K562 (cell line): ENCODE measurements at regions not wholly inside any gene's neighbourhood (a gene's known extent, or its start where the extent isn't known, plus 50 kb on each side); places are given as distances from the start of the nearest gene placed in this dataset.

Experiments
- CHD2 ChIP-seq: IDR thresholded peaks from 2 replicates; pipeline ENCODE4 v1.6.1; 2011; ENCODE audit warnings: low read depth, low read length
- CTCF ChIP-seq, 3 experiments: IDR thresholded peaks in 2 of 3; conservative IDR thresholded peaks in 1 of 3; 2 replicates each; pipeline ENCODE4 v1.5.1; 2011 to 2012; ENCODE audit warnings: low read length in 3 of 3, mild to moderate bottlenecking in 3 of 3, control low read depth in 2 of 3, improper control_type of control experiment in 1 of 3, inconsistent platforms in 1 of 3, low read depth in 1 of 3, mixed read lengths in 1 of 3, moderate library complexity in 1 of 3; ENCODE audit not compliant: insufficient read depth in 2 of 3
- E2F4 ChIP-seq: sonication (generic); formaldehyde crosslinking; IDR thresholded peaks from 2 replicates; pipeline ENCODE4 v1.8.0; 2022; ENCODE audit warnings: mild to moderate bottlenecking, low read depth, missing genetic modification reagents
- GABPA ChIP-seq: fragments of 200-800 bp; sonication (Bioruptor generic); conservative IDR thresholded peaks from 2 replicates; pipeline ENCODE4 v1.6.1; 2016; ENCODE audit warnings: low read depth, missing genetic modification characterization, missing compliant biosample characterization
- SP1 ChIP-seq: sonication (generic); formaldehyde crosslinking; IDR thresholded peaks from 2 replicates; pipeline ENCODE4 v1.8.1; 2022; ENCODE audit warnings: mild to moderate bottlenecking, missing genetic modification reagents
- STAT5B ChIP-seq: fragments of 250-450 bp; sonication (Bioruptor Pico); IDR thresholded peaks from 2 replicates; pipeline ENCODE4 v1.8.0; 2021; ENCODE audit warnings: mild to moderate bottlenecking, inconsistent platforms
- STAT6 ChIP-seq: sonication (generic); formaldehyde crosslinking; IDR thresholded peaks from 2 replicates; pipeline ENCODE4 v1.8.1; 2023; ENCODE audit warnings: mild to moderate bottlenecking, missing genetic modification reagents
- ZKSCAN1 ChIP-seq: fragments of 150-350 bp; IDR thresholded peaks from 2 replicates; pipeline ENCODE4 v1.6.1; 2016; ENCODE audit warnings: low read depth, low read length

GRCh38 chr4:138665851-138666250, 349.7 kb upstream of the NOCT start:
- no peak for TF ChIP-seq STAT5B (CRISPR knock-in tag)
- no peak for TF ChIP-seq GABPA
- TF ChIP-seq CTCF (IDR thresholded peaks at IDR 0.05 in 2 of 3, conservative IDR thresholded peaks at IDR 0.05 in 1 of 3; ENCODE audit: insufficient read depth in 2 of 3, low read depth in 1 of 3, low read length in 3 of 3), result no peak
- TF ChIP-seq CHD2, result no peak
- no peak for TF ChIP-seq STAT6 (CRISPR knock-in tag)
- TF ChIP-seq ZKSCAN1, result no peak
- no peak for TF ChIP-seq SP1
- no peak for TF ChIP-seq E2F4
